PC-9 (cell line): ENCODE measurements at regions not wholly inside any gene's neighbourhood (a gene's known extent, or its start where the extent isn't known, plus 50 kb on each side); places are given as distances from the start of the nearest gene placed in this dataset.
A peak's percentile ranks its signal among the peaks of the same experiment; 100 is the strongest.

Source experiments
- BruUV-seq: library from RNA; stranded (reverse); fragments of 400-500 nt; replicated peaks from 2 replicates; lab custom pipeline; 2021; lab: Mats Ljungman, UMichigan
- CTCF ChIA-PET: fragments of 300-600 bp; sonication (Branson Sonifier 250); formaldehyde crosslinking; loops from one replicate; lab custom pipeline; 2022; ENCODE audit warnings: antibody characterized with exemption; lab: Charles Lee
- POLR2A ChIA-PET: fragments of 300-600 bp; sonication (Branson Sonifier 250); formaldehyde crosslinking; loops from one replicate; lab custom pipeline; 2022; ENCODE audit warnings: antibody characterized with exemption; ENCODE audit not compliant: unreplicated experiment; lab: Charles Lee
- DNase-seq, 2 experiments: peaks; one replicate each; pipeline versions ENCODE4 v3.0.0 to v3.0.0-alpha.2; 2015 to 2022; ENCODE audit warnings: mixed read lengths in 1 of 2
- H2AFZ ChIP-seq: fragments of 200-600 bp; sonication (generic); 2 replicates; pipeline ENCODE4 v1.8.1; 2017; ENCODE audit warnings: antibody characterized with exemption
- H3F3A ChIP-seq: fragments of 200-600 bp; sonication (generic); 2 replicates; pipeline ENCODE4 v1.8.1; 2017; ENCODE audit warnings: antibody characterized with exemption, mild to moderate bottlenecking, low read depth; ENCODE audit not compliant: insufficient read depth
- H3K27ac ChIP-seq: fragments of 200-600 bp; sonication (generic); 2 replicates; pipeline ENCODE4 v1.6.1; 2016; ENCODE audit warnings: mixed run types
- H3K27me3 ChIP-seq: fragments of 200-600 bp; sonication (generic); 2 replicates; pipeline ENCODE4 v1.6.1; 2016; ENCODE audit warnings: low read depth, mixed run types; ENCODE audit not compliant: insufficient read depth
- H3K36me3 ChIP-seq: fragments of 200-600 bp; sonication (generic); 2 replicates; pipeline ENCODE4 v1.6.1; 2016; ENCODE audit warnings: low read depth, mixed run types
- H3K4me1 ChIP-seq: fragments of 200-600 bp; sonication (generic); replicated peaks from 2 replicates; pipeline ENCODE4 v1.6.1; 2016; ENCODE audit warnings: mixed run types; ENCODE audit not compliant: insufficient read depth
- H3K4me2 ChIP-seq: fragments of 200-600 bp; sonication (generic); 2 replicates; pipeline ENCODE4 v1.6.1; 2017; ENCODE audit warnings: mixed run types
- H3K4me3 ChIP-seq: fragments of 200-600 bp; sonication (generic); 2 replicates; pipeline ENCODE4 v1.6.1; 2016; ENCODE audit warnings: mixed run types
- H3K79me2 ChIP-seq: fragments of 200-600 bp; sonication (generic); 2 replicates; pipeline ENCODE4 v1.6.1; 2017; ENCODE audit warnings: low read depth, mixed run types
- H3K9me2 ChIP-seq: fragments of 200-600 bp; sonication (generic); 2 replicates; pipeline ENCODE4 v1.8.1; 2017; ENCODE audit warnings: mild to moderate bottlenecking; ENCODE audit not compliant: insufficient read depth
- H3K9me3 ChIP-seq: fragments of 200-600 bp; sonication (generic); 2 replicates; pipeline ENCODE4 v1.8.1; 2016; ENCODE audit warnings: low read depth; ENCODE audit not compliant: insufficient read depth
- H4K20me1 ChIP-seq: fragments of 200-600 bp; sonication (generic); 2 replicates; pipeline ENCODE4 v1.8.1; 2017; ENCODE audit not compliant: insufficient read depth
- EZH2 ChIP-seq: fragments of 200-600 bp; sonication (generic); IDR thresholded peaks from 2 replicates; pipeline ENCODE4 v1.8.0; 2017; ENCODE audit warnings: antibody characterized with exemption, low read depth
- intact Hi-C: fragments of 100-400 bp; cut with micrococcal nuclease; formaldehyde crosslinking; loops from one replicate; pipeline ENCODE4 v1.10.0; 2022; ENCODE audit not compliant: unreplicated experiment
- TF ChIP-seq, protein P1 (sequence below): fragments of 200-600 bp; sonication (generic); conservative IDR thresholded peaks from 2 replicates; pipeline ENCODE4 v1.6.1; 2017; ENCODE audit warnings: mixed run types, antibody characterized with exemption, mild to moderate bottlenecking, moderate library complexity

DNA sequence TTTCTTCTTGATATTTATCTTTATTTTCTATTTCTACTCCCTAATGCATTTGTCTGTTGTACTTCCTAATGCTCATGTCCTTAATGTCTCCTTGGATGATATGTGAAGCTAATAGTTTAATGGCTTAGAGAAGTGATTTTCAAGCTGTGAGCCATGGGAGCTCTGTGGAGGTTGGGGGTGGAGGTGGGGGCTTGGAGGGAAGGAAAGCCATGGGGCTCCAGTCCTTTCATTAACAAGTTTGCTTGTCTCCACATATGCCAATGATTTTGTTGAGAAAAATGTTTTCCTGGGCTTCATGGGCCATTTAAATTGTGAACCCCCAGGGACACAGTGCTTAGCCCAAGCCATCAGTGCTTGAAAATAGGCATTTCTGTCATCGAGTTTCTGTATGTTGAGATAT is 264.1 kb downstream of the SCG2 start:
- BruUV-seq = no TSS peak
- Histone ChIP-seq H3K27me3 (no peaks in the 10 kb centered on the region), H3K4me3 (no peak overlapping the region), H3F3A (no peaks in the 10 kb centered on the region), H3K9me3 (no peaks in the 10 kb centered on the region), H3K27ac (no peak overlapping the region), H3K36me3 (no peaks in the 10 kb centered on the region), H3K4me1 (no peaks in the 10 kb centered on the region), H3K4me2 (no peak overlapping the region), H4K20me1 (no peaks in the 10 kb centered on the region), H3K79me2 (no peaks in the 10 kb centered on the region), H2AFZ (no peak overlapping the region), H3K9me2 (no peaks in the 10 kb centered on the region)
- intact Hi-C loops = no loop called here
- peak in 1 of 2 experiments; percentile 21 for DNase-seq
- no peak for TF ChIP-seq EZH2
- TF ChIP-seq, protein P1, sequence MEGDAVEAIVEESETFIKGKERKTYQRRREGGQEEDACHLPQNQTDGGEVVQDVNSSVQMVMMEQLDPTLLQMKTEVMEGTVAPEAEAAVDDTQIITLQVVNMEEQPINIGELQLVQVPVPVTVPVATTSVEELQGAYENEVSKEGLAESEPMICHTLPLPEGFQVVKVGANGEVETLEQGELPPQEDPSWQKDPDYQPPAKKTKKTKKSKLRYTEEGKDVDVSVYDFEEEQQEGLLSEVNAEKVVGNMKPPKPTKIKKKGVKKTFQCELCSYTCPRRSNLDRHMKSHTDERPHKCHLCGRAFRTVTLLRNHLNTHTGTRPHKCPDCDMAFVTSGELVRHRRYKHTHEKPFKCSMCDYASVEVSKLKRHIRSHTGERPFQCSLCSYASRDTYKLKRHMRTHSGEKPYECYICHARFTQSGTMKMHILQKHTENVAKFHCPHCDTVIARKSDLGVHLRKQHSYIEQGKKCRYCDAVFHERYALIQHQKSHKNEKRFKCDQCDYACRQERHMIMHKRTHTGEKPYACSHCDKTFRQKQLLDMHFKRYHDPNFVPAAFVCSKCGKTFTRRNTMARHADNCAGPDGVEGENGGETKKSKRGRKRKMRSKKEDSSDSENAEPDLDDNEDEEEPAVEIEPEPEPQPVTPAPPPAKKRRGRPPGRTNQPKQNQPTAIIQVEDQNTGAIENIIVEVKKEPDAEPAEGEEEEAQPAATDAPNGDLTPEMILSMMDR = no peak
- CTCF ChIA-PET = no interaction called here
- POLR2A ChIA-PET = no interaction called here

DNA sequence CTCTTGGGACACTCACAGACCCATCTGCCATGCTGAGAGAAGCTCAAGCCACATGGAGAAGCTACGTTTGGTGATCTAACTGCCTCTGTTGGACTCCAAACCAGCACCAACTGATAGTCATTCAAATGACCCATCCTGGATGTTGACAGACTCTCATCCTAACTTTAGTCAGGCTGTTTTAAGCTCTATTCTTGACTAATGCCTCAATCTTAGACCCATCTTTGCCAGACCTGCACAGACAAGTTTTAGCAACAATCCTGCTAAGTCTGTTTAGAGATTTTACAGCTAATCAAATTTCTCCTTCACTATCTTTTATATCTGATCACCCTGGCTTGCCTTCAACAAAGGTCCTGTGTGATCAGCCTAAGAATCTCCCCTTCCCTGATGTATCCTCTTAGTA is 245.1 kb downstream of the SCG2 start:
- ChIA-PET POLR2A (no interaction called here), CTCF (interaction anchor here (0.5 to 0.7 kb wide), 2 partner anchors 206 to 271 kb away, joined by 4 read pairs; no protein-coding TSS in a partner anchor)
- BruUV-seq = no TSS peak
- Histone ChIP-seq H3K9me2 (no peaks in the 10 kb centered on the region; the same call in 1 of the 2 replicates), H3K4me2 (no peak overlapping the region), H3K9me3 (peaks cover 6% of the 10 kb centered on the region; the same call in 1 of the 2 replicates), H2AFZ (no peak overlapping the region), H3K79me2 (no peaks in the 10 kb centered on the region), H3K4me3 (no peak overlapping the region), H3K36me3 (no peaks in the 10 kb centered on the region), H3F3A (no peaks in the 10 kb centered on the region), H3K4me1 (no peaks in the 10 kb centered on the region), H3K27ac (no peak overlapping the region), H3K27me3 (no peaks in the 10 kb centered on the region), H4K20me1 (no peaks in the 10 kb centered on the region)
- intact Hi-C loops = no loop called here
- no peak for TF ChIP-seq EZH2
- TF ChIP-seq, protein P1 = no peak
- DNase-seq = no peak

- no peaks in the 10 kb centered on the region for H3F3A ChIP-seq
- intact Hi-C loops = no loop called here
- no peaks in the 10 kb centered on the region for H3K4me1 ChIP-seq
- TF ChIP-seq EZH2 = no peak
- TF ChIP-seq, protein P1 = no peak
- no peaks in the 10 kb centered on the region for H3K9me3 ChIP-seq
- no peak overlapping the region for H2AFZ ChIP-seq
- H3K4me3 ChIP-seq = no peak overlapping the region
- no peaks in the 10 kb centered on the region for H3K36me3 ChIP-seq
- 0 out of 2 replicates have a peak, but pooled peaks cover 4% of the 10 kb centered on the region for H3K9me2 ChIP-seq
- no peak overlapping the region for H3K27ac ChIP-seq
- ChIA-PET POLR2A (no interaction called here), CTCF (no interaction called here)
- no TSS peak for BruUV-seq
- no peaks in the 10 kb centered on the region for H3K79me2 ChIP-seq
- H3K4me2 ChIP-seq = no peak overlapping the region
- H3K27me3 ChIP-seq = no peaks in the 10 kb centered on the region
- DNase-seq = no peak
- H4K20me1 ChIP-seq = no peaks in the 10 kb centered on the region
These were observed 239.1 kb downstream of the SCG2 start for GRCh38 chr2:223363085-223363484.
